ENCODE measurements at regions not wholly inside any gene's neighbourhood (a gene's known extent, or its start where the extent isn't known, plus 50 kb on each side); places are given as distances from the start of the nearest gene placed in this dataset.

DNA sequence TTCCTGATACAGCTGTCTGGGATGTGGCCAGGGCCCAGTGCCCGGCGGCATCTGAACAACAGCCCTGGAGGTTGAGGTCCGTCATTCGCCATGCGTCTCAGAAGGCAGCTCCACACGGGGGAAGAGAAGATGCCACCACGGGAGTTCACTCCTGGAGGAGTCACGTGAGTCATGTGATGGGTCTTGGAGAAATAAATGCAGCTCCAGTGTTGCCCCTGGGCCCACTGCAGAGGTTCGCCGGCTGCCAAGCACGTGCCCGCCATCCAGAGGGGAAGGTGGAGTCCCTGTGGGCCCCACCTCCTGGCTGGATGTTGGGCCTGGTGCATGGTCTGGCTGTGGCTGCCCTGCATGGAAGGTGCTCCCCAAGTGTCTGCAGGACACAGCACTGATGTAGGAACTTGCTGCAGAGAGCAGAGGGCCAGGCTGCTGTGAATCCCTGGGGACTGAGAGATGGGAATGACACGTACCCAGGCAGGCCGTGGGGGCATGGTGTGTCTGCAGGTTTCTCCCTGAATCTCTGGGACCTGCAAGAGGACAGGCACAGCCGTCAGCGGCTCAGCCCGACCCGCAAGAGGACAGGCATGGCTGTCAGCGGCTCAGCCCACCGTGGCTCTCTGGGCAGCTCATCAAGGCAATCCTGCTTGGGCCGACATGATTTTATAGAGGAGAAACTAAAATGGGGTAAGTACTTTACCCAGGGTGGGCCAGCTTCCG is 418.3 kb upstream of the IRX4 start:
- no peaks in the 10 kb centered on the region for H3K27me3 ChIP-seq (replicated peaks)
- in situ Hi-C loops (cut with HindIII; ENCODE audit: low pct_ligation_motif_present, low sequenced_read_pairs), result no loop called here
- H3K36me3 ChIP-seq (replicated peaks), result no peaks in the 10 kb centered on the region
- H3K4me3 ChIP-seq (ENCODE audit: low read depth, low read length), result no peak overlapping the region
- no peak for DNase-seq
- TF ChIP-seq, protein P1, sequence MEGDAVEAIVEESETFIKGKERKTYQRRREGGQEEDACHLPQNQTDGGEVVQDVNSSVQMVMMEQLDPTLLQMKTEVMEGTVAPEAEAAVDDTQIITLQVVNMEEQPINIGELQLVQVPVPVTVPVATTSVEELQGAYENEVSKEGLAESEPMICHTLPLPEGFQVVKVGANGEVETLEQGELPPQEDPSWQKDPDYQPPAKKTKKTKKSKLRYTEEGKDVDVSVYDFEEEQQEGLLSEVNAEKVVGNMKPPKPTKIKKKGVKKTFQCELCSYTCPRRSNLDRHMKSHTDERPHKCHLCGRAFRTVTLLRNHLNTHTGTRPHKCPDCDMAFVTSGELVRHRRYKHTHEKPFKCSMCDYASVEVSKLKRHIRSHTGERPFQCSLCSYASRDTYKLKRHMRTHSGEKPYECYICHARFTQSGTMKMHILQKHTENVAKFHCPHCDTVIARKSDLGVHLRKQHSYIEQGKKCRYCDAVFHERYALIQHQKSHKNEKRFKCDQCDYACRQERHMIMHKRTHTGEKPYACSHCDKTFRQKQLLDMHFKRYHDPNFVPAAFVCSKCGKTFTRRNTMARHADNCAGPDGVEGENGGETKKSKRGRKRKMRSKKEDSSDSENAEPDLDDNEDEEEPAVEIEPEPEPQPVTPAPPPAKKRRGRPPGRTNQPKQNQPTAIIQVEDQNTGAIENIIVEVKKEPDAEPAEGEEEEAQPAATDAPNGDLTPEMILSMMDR (IDR thresholded peaks at IDR 0.05; ENCODE audit: low read depth, low read length, missing control alignments), result no peak
- no peak overlapping the region for H3K27ac ChIP-seq

DNA sequence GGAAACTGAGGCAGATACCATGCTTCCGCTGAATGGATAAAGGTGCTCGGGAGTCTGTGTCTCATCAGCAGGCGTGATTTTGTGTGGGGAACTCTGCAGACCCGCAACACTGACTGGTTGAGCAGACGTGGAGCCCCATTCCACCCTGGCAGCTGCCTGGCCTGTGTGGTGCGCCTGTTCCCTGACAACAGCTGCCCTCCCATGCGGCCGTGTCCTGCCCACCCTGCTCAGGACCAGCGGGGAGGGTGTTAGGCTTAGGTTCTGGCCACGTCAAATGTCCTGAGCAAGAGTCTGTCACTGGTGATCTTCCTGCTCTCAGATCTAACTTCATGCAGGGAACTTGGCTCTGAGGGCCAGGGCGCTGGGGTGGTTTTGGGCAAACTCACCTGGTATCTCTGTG is 417.7 kb upstream of the IRX4 start:
- no peaks in the 10 kb centered on the region for H3K36me3 ChIP-seq (replicated peaks)
- in situ Hi-C loops (cut with HindIII; ENCODE audit: low pct_ligation_motif_present, low sequenced_read_pairs), result no loop called here
- no peak overlapping the region for H3K27ac ChIP-seq
- no peak for DNase-seq
- no peak overlapping the region for H3K4me3 ChIP-seq (ENCODE audit: low read depth, low read length)
- H3K27me3 ChIP-seq (replicated peaks), result no peaks in the 10 kb centered on the region
- TF ChIP-seq, protein P1 (IDR thresholded peaks at IDR 0.05; ENCODE audit: low read depth, low read length, missing control alignments), result no peak

DNA sequence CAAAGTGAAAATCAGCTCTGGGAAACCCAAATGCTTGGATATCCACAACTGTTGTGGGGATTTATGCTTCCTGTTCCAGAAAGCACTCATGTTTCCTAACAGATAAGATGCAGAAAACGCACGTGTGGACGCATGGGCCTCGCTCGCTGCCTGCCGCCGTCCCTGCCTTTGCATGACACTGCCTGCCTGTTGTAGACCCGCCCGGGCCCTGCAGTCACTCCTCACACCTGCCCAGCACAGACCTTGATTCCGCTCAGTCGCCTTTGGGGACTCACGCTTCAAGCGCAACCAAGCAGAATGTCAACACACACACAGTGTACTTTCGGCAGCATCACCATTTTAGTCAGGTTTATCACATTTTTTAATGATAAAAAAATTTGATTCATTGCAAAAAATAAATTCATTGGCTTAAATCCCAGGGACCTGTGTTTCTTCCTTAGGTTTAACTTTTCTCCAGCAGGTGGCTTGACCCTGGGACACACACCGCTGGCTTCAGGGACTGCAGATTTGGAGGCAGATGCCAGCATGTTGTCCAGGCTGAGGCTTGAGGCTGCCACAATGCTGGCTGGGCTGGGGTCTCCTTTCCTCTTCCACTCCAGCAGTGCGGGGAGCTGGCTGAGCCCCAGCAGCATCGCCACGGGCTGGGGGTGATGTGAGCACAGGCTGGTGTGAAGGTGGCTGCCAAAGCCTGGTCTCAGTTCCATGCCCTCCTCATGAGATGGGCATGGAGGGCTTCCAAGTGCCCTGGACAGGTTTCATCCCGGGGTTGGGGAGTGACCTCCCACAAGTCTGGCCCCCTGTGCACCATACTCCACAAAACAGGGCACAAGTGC is 416.9 kb upstream of the IRX4 start:
- Histone ChIP-seq H3K27me3 (replicated peaks) (no peaks in the 10 kb centered on the region), H3K27ac (no peak overlapping the region), H3K36me3 (replicated peaks) (no peaks in the 10 kb centered on the region), H3K4me3 (ENCODE audit: low read depth, low read length) (no peak overlapping the region)
- in situ Hi-C loops (cut with HindIII; ENCODE audit: low pct_ligation_motif_present, low sequenced_read_pairs), result no loop called here
- no peak for DNase-seq
- TF ChIP-seq, protein P1 (IDR thresholded peaks at IDR 0.05; ENCODE audit: low read depth, low read length, missing control alignments), result no peak

DNA sequence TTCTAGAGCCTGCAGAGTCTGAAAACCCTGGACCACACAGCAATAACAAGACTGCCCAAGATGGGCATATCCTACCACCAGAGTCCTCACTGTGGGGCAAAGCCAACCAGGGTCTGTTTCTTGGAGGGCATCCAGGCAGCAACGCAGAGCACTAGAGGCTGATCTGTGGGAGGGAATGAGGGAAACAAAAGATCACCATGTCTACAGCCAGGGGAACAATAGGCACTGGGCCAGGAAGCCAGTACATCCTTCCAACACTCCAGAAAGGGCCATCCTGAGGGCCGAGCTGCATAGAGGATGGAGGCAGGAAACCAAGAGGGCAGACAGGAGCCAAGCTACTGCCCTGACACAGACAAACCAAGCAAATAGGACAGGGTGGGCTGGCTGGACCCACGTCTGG is 416.1 kb upstream of the IRX4 start:
- in situ Hi-C loops (cut with HindIII; ENCODE audit: low pct_ligation_motif_present, low sequenced_read_pairs), result no loop called here
- DNase-seq, result no peak
- Histone ChIP-seq H3K36me3 (replicated peaks) (no peaks in the 10 kb centered on the region), H3K4me3 (ENCODE audit: low read depth, low read length) (no peak overlapping the region), H3K27me3 (replicated peaks) (no peaks in the 10 kb centered on the region), H3K27ac (no peak overlapping the region)
- TF ChIP-seq, protein P1 (IDR thresholded peaks at IDR 0.05; ENCODE audit: low read depth, low read length, missing control alignments), result no peak

DNA sequence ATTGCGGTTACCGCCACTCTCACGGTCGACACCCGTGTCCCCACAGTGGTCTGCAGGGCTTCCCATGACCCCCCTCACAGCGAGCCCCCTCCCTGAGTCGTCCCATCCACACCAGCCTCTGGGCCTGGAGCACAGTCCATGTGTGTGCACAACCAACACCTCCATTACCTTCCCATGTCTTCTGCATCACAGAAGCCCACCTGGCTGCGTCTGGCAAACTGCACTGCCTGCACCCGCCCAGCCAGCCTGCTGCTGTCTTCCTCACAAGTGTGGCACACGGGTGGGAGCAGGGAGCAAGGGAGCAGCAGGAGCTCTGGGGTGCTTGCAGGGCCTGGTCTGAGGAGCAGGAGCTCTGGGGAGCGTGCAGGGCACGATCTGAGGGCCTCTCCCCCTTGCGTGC is 415.3 kb upstream of the IRX4 start:
- in situ Hi-C loops (cut with HindIII; ENCODE audit: low pct_ligation_motif_present, low sequenced_read_pairs), result no loop called here
- no peaks in the 10 kb centered on the region for H3K36me3 ChIP-seq (replicated peaks)
- no peak for DNase-seq
- no peak overlapping the region for H3K27ac ChIP-seq
- no peak overlapping the region for H3K4me3 ChIP-seq (ENCODE audit: low read depth, low read length)
- no peaks in the 10 kb centered on the region for H3K27me3 ChIP-seq (replicated peaks)
- TF ChIP-seq, protein P1 (IDR thresholded peaks at IDR 0.05; ENCODE audit: low read depth, low read length, missing control alignments), result no peak

Data from brain microvascular endothelial cell (primary cell).